Neural progenitor cell (in vitro differentiated cells): ENCODE measurements at regions not wholly inside any gene's neighbourhood (a gene's known extent, or its start where the extent isn't known, plus 50 kb on each side); places are given as distances from the start of the nearest gene placed in this dataset.

Source experiments
- EZH2 ChIP-seq: fragments of 200-600 bp; sonication (generic); IDR thresholded peaks from 2 replicates; pipeline ENCODE4 v1.6.1; 2017; ENCODE audit warnings: antibody characterized with exemption, mild to moderate bottlenecking, moderate library complexity
- TF ChIP-seq, protein P1 (sequence below): fragments of 200-600 bp; sonication (generic); IDR thresholded peaks from 2 replicates; pipeline ENCODE4 v1.5.1; 2017; ENCODE audit warnings: antibody characterized with exemption, mild to moderate bottlenecking

DNA sequence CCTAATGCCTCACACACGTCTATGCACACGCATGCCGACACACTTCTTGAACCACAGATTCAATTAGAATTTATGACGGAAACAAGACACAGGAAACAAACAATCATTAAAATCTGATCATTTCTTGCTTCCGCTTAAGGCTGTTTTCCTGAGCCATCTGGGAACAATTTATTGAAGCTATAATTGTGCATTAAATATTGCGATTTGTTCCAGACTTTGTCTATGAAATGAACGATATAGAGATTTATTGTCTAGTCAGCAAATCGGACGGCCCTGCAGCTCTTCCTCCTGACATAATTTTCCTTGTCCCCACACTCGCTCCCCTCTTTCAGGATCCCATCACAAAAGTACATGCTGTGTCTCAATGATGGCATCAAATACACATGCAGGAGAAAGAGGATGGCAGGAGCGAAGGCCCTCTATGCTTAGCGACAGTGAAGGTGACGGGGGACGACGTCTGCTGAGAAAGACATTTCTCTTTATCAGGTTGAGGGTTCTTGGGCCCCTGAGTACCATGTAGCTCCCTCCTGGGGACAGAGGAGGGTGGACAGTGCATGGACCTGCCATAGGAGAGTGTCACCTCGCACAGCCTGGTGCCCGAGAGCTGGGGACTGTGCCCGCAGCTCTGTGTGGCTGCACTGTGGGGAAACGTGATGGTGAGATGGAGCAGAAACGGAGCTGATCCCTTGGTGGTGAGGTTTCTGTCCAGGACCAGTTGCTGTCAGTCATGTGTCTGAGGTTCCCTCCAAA lies 157.3 kb downstream of the ACKR3 start:
- TF ChIP-seq, protein P1, sequence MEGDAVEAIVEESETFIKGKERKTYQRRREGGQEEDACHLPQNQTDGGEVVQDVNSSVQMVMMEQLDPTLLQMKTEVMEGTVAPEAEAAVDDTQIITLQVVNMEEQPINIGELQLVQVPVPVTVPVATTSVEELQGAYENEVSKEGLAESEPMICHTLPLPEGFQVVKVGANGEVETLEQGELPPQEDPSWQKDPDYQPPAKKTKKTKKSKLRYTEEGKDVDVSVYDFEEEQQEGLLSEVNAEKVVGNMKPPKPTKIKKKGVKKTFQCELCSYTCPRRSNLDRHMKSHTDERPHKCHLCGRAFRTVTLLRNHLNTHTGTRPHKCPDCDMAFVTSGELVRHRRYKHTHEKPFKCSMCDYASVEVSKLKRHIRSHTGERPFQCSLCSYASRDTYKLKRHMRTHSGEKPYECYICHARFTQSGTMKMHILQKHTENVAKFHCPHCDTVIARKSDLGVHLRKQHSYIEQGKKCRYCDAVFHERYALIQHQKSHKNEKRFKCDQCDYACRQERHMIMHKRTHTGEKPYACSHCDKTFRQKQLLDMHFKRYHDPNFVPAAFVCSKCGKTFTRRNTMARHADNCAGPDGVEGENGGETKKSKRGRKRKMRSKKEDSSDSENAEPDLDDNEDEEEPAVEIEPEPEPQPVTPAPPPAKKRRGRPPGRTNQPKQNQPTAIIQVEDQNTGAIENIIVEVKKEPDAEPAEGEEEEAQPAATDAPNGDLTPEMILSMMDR, result no peak
- no peak for TF ChIP-seq EZH2
